ENCODE measurements at regions not wholly inside any gene's neighbourhood (a gene's known extent, or its start where the extent isn't known, plus 50 kb on each side); places are given as distances from the start of the nearest gene placed in this dataset.
"Not testable (repeated sequence)": the region's sequence is repeated elsewhere in the genome, so short reads cannot be mapped to it uniquely, and the experiment has no call there.

- ATAC-seq (ENCODE audit: insufficient number of reproducible peaks, low FRiP score, low read depth) = no peak
- no peaks in the 10 kb centered on the region for H3K4me1 ChIP-seq (ENCODE audit: control insufficient read depth in 1 of 2, low read depth in 2 of 2)
- H3K27me3 ChIP-seq (replicated peaks; ENCODE audit: insufficient read depth) = no peaks in the 10 kb centered on the region
- no peak for DNase-seq (ENCODE audit: low spot score)
- H3K36me3 ChIP-seq = no peaks in the 10 kb centered on the region
- H3K9me3 ChIP-seq = no peaks in the 10 kb centered on the region
- H3K4me3 ChIP-seq = no peak overlapping the region
- no peak overlapping the region for H3K27ac ChIP-seq
- no peak for TF ChIP-seq CTCF (IDR thresholded peaks at IDR 0.05)
Measured at GRCh38 chrX:128425546-128425945, 373.3 kb upstream of the ACTRT1 start.

GRCh38 chrX:128408842-128409241, 356.6 kb upstream of the ACTRT1 start:
- DNase-seq (ENCODE audit: low spot score) = no peak
- ATAC-seq (ENCODE audit: insufficient number of reproducible peaks, low FRiP score, low read depth) = no peak
- no peaks in the 10 kb centered on the region for H3K4me1 ChIP-seq (ENCODE audit: control insufficient read depth in 1 of 2, low read depth in 2 of 2)
- no peak for TF ChIP-seq CTCF (IDR thresholded peaks at IDR 0.05)
- H3K4me3 ChIP-seq = no peak overlapping the region
- no peaks in the 10 kb centered on the region for H3K9me3 ChIP-seq
- H3K27me3 ChIP-seq (replicated peaks; ENCODE audit: insufficient read depth) = no peaks in the 10 kb centered on the region
- H3K27ac ChIP-seq = no peak overlapping the region
- no peaks in the 10 kb centered on the region for H3K36me3 ChIP-seq

GRCh38 chrX:128396601-128397000, 344.4 kb upstream of the ACTRT1 start:
- DNase-seq (ENCODE audit: low spot score) = no peak
- Histone ChIP-seq H3K4me3 (no peak overlapping the region), H3K27me3 (replicated peaks; ENCODE audit: insufficient read depth) (no peaks in the 10 kb centered on the region), H3K9me3 (no peaks in the 10 kb centered on the region), H3K27ac (no peak overlapping the region), H3K36me3 (no peaks in the 10 kb centered on the region), H3K4me1 (ENCODE audit: control insufficient read depth in 1 of 2, low read depth in 2 of 2) (no peaks in the 10 kb centered on the region)
- no peak for TF ChIP-seq CTCF (IDR thresholded peaks at IDR 0.05)
- ATAC-seq (ENCODE audit: insufficient number of reproducible peaks, low FRiP score, low read depth) = no peak

- not testable (repeated sequence) for H3K36me3 ChIP-seq; H3K27me3 ChIP-seq (replicated peaks; ENCODE audit: insufficient read depth); H3K4me1 ChIP-seq (ENCODE audit: control insufficient read depth in 1 of 2, low read depth in 2 of 2); ATAC-seq (ENCODE audit: insufficient number of reproducible peaks, low FRiP score, low read depth); H3K4me3 ChIP-seq; DNase-seq (ENCODE audit: low spot score); H3K9me3 ChIP-seq; H3K27ac ChIP-seq
Measured at GRCh38 chrX:128383846-128384245, 331.6 kb upstream of the ACTRT1 start.

GRCh38 chrX:128365492-128365891, 313.3 kb upstream of the ACTRT1 start:
- Histone ChIP-seq H3K4me3 (no peak overlapping the region), H3K36me3 (no peaks in the 10 kb centered on the region), H3K4me1 (ENCODE audit: control insufficient read depth in 1 of 2, low read depth in 2 of 2) (no peaks in the 10 kb centered on the region), H3K27me3 (replicated peaks; ENCODE audit: insufficient read depth) (no peaks in the 10 kb centered on the region), H3K9me3 (no peaks in the 10 kb centered on the region), H3K27ac (no peak overlapping the region)
- no peak for DNase-seq (ENCODE audit: low spot score)
- no peak for TF ChIP-seq CTCF (IDR thresholded peaks at IDR 0.05)
- no peak for ATAC-seq (ENCODE audit: insufficient number of reproducible peaks, low FRiP score, low read depth)

- Histone ChIP-seq H3K4me1 (ENCODE audit: control insufficient read depth in 1 of 2, low read depth in 2 of 2) (no peaks in the 10 kb centered on the region), H3K4me3 (no peak overlapping the region), H3K27ac (no peak overlapping the region), H3K27me3 (replicated peaks; ENCODE audit: insufficient read depth) (no peaks in the 10 kb centered on the region), H3K9me3 (no peaks in the 10 kb centered on the region), H3K36me3 (no peaks in the 10 kb centered on the region)
- TF ChIP-seq CTCF (IDR thresholded peaks at IDR 0.05) = no peak
- DNase-seq (ENCODE audit: low spot score) = no peak
- ATAC-seq (ENCODE audit: insufficient number of reproducible peaks, low FRiP score, low read depth) = no peak
Measured at GRCh38 chrX:128335671-128336070, 283.5 kb upstream of the ACTRT1 start.
